GM19043 (cell line): ENCODE measurements at regions not wholly inside any gene's neighbourhood (a gene's known extent, or its start where the extent isn't known, plus 50 kb on each side); places are given as distances from the start of the nearest gene placed in this dataset.

ENCODE experiments used
- ATAC-seq: cut with Tn5 transposase; IDR thresholded peaks from one replicate; pipeline ENCODE4 v1.9.1; 2021; ENCODE audit warnings: low read depth; ENCODE audit not compliant: unreplicated experiment

DNA sequence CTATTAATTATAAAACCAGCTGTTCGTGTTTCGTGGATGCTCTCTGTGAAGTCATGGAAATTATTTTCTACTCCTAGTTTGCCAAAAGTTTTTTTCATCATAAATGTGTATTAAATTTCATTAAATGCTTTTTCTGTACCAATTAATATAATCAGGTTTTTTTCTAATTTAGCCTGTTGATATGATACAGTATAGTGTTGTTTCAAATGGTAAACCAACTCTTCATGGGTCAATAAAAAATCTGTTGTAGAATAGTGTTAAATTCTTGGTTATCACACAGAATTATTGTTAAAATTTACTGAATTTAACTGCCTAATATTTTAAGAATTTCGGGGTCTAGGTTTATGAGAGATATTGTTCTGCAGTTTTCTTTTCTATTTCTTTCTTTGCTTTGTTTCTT, 505.9 kb upstream of the MANEA start:
- ATAC-seq: no peak

DNA sequence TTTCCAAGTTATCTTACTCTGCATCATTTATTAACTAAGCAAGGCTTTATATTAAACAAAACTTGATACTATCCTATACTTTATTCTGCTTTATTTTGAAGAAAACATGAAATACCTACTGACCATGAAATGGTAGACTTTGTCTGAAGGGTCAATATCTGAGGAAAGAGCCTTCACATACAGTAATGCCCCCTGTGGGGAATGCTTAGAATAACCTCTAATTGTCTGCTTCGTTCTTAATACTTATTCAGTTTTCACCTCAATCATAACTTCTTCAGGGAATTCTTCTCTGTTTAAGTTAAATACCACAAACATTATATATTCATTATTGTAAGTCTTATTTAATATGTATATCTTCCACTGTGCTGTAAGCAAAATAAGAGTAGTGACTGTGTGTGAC, 498.9 kb upstream of the MANEA start:
- no peak for ATAC-seq

DNA sequence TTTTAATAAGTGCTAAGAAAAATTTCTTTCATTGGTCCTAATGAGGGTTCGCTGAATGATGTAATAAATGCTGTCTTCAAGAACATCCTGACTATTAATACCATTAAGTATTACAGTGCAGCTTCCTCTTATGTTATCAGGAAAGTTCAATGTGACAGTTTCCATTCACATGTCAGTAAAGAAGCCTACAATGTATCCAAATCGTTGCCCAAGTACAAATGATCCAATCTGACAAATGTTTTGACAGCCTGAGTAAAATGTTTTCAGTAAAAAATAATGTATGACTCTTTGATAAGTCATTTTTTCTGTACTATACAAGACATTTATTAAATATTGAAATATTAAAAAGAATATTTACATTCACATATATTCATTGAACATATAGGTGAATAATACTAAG, 496.1 kb upstream of the MANEA start:
- ATAC-seq: no peak

DNA sequence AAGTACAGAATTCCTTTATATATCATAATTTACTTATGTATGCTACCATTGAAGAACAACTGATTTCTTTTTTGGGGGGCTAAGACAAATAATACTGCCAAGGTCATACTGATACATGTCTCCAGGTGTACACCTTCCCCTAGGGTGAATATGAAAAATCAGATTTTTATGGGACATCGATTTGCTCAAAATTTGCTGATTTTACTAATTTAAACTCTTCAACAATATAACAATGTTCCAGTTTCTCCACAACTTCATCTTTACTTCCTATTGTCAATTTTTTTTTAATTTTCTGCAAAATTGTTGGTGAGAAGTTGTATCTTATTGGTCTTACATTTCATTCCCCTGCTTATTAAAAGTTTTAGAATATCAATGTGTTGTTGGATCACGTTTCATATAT, 495.4 kb upstream of the MANEA start:
- ATAC-seq: no peak

DNA sequence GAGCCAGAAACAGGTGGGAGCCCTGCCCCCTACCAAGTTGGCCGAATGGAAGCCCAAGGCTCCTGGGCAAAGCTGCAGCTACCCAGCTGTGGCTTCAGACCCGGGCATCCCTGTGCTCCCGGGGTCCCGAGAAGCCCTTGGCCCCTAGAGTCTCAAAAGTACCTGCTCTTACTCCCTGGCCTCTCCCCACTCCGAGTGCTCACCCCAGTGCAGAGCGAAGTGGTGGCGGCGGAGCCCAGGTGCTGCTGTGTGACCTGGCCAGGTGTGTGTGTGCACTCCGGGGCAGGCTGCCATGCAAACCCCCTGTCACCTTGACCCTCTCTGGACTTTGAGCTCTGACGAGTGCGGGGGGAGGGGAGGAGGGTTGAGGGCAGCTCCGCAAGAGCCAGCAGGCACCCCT, 493.8 kb upstream of the MANEA start:
- ATAC-seq: no peak

DNA sequence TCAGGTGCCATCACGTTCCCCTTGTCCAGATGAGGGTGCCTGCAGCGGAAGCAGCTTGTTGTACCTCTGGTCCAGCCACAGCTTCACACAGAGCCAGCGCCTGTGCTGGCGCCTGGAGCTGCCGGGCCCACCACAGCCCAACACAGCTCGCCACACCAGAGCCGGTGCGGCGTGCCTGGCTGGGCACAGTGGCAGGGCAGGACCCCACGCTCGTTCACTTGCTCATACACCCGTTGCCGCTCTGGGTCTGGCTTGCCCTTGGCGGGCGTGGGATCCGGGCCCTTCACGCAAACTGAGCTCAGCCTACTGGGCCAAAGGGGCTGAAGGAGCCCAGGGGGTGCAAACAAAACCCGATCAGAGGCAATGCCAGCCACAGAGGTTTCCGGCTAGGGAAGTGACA, 492.5 kb upstream of the MANEA start:
- no peak for ATAC-seq

DNA sequence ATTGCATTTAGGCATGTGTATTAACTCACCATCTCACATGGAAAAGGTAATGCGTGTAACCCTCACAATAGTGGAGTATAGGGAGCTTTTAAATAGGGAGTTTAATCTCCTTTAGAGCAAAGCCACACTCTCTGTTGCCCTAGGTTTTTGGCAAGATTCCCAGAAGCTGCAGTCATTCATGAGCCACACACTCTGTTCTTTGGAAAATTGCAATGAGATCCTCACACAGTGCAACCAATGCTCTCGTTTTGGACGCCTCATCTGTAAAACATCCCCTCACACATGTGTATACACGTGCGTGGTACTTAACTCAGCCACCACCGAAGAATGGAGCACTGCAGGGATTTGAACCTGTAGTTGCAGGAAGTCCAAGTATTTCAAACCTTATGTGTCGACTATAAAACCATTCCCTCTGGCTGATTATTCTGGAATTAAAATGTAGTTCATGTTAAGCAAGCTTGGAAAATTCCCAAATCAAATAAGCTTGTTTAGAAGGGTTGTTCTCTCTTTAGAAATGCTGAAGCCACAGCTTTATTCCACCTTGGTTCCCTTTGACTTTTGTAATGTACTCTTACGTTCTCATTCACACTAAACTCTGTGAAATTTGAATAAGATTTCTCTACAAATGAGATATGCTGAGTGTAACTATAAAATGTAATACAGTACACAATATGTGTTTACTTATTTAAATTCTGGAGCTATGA, 489.8 kb upstream of the MANEA start:
- no peak for ATAC-seq

DNA sequence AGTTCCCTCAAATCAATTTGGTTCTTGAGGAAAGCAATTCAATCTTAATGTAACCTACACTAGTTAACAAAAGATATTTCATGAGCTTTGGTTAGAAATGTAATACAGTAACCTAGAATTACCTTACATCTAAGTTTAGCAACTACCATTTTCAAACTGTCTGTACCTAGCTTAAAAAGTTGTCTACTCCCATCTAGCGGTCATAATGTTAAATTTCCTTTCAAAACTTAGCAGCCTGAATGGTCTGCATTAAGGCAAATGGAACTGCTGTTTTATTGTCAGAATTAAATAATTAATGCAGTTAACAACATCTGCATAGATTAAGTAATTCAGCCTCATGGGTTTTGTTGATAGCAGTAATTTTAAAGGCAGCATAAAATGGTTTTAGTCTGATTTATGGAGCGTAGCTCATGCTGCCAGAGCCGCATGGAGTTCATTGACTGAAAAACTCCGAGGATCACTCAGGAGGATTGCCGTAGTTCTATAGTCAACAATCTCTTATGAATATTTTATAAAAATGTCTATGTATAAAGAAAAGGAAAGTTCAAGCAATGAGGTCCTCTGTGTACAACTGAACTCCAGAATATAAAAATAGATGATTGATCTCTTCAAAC, 485.4 kb upstream of the MANEA start:
- peak; percentile 67 for ATAC-seq

DNA sequence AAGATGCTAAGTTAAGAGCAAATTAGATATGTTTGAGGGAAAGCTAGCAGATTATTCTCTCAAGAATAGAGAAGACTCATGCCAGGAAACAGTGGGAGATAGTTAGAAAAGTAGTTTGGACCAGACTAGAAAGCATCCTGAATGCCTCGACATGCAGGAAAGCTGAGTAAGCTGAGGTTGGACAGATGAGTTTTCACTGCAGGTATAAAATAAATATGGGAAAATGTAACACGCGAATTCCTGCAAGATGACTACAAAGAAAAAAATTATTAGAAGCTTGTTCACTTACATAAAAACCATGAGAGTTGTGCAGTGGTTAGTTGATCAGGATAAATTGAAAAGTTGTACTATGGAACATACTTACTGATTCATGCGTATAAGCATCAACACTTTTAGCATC, 484.2 kb upstream of the MANEA start:
- ATAC-seq: no peak

DNA sequence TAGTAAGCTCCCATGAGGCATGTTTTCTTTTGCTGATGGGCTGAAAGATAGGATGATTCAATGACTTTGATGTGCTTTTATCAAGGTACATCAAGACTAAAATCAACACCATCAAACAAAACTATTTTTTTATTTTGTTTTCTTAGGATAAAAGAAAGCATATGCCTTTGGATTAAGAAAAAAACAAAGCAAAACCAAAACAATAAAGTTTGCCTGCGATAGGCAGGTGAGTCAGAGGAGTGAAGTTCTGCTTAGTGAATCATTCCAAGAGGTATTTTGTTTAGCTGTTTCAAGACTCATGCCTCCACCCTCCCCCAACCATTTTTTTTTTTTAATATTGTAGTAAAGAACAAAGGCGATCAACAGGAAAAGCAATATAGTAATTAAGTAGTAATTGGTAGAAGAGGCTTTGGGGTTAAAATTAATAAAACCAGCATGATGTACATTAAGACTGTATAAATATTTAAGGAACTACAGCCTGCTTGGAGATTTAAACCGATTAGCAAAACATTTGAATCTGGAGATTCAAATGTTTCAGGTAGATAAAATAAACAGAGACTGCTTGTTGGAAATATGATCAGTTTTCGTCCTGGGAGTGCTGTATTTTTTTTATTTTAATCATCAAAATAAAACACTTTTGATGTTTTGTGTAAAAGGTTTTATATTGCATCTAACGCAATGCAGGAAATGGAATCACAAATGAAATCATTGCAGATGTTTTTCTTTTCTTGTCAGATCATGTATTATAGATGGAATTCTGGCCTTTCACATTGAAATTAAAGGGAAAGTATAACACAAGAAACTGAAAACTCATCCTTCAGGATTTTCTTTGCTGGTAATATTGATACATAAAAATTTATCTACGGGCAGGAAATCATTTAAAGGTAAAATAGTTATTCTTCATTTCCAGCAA, 482.3 kb upstream of the MANEA start:
- ATAC-seq: no peak

DNA sequence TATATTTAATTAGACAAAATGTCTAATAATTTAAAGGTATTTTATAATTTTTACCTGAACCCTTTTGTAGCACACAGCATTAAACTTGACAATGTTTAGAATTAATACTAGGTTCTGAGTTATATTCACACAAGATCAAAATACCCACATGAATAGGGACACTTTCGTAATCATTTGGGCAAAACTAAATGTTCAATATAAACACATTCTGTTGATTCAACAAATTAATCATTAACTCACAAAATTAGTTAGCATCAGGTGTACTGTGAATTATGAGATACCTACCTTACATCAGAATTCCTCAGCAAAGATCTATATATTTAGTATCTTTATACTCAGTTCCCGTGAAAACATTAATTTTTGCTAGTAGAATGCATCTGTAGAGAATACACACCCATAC, 481.5 kb upstream of the MANEA start:
- ATAC-seq: no peak

DNA sequence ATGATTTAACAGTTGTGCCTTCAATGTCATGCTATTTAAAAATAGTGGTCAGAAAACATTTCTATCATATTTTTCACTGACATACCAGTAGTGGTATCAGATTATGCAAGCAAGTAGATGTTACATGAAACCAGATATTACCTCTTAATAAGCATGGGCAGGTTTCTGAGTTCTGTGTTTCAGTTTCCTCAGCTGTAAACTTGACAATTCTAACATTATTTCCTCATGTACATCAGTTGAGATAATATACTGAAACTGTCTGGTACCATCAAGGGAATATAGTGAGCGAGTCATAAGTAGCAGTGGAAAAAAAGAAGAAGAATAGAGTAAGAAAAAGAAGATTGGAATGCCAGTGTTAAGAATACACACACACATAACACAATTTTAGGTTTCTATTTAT, 477.9 kb upstream of the MANEA start:
- no peak for ATAC-seq

DNA sequence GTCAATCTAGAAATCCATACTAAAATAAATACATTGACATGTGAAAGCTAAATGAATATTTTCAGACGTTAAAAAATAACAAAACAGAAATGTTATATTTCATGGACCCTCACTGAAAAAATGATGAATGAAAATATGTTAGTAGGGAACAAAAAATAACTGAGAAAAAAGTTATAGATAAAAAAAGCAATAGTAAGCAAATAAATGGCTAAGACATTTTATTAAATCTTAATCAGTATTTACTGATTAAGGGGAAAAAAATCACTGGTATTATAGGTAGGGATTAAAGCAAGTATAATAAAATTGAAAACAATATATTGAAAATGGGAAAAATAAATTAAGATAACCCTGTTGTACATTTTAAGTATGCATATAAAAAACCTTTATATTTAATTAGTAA, 468.1 kb upstream of the MANEA start:
- ATAC-seq: no peak

DNA sequence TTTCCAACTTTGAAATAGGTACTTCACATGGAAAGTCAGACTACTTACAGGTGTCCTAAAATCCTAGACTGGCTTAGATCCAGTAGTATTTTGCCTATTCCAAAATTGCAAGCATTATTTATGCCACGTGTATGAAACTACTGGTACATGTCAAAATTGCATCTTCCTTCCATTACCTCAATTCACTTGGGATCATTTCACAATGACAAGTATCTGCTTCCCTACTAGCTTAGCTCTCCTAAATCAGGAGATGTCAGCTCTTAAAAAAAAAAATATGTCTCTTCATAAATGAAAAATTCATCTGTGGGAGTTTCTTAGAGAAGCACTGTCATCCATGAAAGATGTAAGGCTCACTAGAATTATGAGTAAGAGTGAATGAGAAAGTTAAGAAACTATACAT, 466.6 kb upstream of the MANEA start:
- no peak for ATAC-seq

DNA sequence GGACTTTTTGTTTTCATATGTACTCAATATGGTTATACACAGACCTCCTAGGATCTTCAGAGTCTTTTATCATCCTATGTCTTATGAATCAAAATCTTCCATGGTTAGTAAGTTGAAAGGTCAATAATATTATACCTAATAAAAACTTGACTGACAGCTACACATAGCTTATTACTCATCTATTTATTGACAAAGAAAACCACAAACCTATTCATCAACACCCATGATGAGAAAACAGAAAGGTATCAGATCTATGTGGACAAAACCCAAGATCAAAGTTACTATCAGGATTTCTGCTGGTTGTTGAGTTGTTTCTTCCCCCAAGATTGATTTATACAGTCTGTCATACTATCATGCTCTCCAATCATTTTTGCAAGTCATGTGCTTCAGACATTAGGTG, 460.1 kb upstream of the MANEA start:
- no peak for ATAC-seq

DNA sequence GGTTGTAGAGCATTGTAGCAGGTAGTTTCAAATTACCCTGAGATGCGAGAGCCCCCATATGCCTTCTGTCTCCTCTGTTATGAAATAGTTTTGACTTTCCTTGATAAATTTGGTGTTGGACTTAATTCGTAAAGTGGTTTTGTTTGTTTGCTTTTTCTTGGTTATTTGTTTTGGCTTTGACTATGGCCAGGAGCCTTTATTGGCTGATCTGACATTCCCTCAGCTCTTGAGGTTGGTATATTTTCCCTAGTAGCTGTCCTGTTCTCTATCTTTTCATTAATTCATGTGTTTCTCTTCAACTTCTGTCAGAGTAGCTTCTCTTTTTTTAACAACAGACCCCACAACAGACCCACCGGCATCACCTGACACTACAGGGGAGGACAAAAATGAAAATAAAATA, 457.4 kb upstream of the MANEA start:
- no peak for ATAC-seq

DNA sequence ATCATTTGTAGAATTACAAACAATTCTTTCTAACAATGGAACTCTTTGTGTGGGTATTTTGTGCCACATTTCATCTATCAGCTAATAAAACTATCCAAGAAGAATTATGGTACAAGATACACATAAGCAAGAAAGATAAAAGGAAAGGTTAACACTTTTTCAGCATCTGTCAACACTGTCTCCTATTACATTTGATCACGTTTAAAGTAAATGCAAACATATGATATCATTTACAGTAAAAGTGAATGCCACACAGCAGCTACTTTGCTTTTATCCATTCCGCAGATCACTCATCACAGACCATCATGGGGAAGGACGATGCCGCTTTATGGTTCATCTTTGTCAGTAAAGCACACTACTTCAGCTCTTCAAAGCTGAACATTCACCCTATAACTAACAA, 456.4 kb upstream of the MANEA start:
- ATAC-seq: no peak

DNA sequence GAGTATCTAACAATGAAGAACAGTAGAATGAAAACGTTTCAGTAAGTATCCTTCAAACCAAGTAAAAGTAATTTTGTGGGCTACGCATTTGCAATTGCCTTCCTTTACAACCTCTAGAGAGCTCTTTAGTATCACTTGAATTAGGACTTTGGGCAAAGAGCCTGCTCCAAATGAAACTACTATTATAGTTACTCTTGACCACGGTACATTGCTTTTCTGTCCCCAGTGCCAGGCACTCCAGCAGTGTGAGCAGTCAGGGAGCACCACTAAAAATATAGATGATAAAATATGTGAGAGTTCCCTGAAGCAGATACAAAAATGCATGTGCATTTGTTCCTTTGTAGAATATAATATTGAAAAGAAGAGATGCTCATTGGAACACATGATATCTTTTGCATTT, 450.1 kb upstream of the MANEA start:
- no peak for ATAC-seq

DNA sequence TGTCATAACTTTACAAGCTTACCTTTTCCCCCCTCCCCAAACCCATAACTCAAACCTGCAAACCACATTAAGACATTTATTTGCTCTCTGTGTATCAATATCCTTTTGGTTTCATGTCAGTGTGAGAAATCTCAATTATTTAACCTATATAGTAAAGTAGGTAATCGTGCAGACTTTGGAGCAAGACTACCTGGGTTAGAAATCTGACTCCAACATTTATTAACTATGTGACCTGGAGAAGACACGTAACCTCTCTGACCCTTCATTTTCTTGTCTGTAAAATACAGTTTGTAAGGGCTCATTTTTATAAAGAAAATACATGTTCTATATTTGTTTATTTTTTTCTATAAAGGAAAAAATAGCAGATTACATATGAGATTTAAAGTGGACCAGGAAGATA, 448.9 kb upstream of the MANEA start:
- ATAC-seq: no peak

DNA sequence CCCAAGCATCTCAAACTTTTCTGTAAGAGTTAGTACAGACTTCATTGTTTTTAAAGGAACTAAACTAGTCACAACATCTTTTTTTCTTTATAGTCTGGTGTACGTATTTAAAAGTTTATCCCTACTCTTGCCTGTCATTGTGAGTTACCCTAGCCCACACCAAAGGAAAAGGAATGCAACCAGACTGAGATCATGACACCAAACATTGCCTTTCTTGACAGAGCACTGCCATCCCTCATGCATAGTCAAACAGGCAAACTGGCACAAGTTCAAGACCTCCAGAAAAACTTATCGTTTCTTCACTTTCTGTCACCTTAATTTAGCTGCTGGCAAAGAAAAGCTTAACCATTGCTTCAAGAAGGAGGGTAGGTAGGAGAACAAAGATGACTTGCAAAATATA, 448.4 kb upstream of the MANEA start:
- ATAC-seq: no peak

DNA sequence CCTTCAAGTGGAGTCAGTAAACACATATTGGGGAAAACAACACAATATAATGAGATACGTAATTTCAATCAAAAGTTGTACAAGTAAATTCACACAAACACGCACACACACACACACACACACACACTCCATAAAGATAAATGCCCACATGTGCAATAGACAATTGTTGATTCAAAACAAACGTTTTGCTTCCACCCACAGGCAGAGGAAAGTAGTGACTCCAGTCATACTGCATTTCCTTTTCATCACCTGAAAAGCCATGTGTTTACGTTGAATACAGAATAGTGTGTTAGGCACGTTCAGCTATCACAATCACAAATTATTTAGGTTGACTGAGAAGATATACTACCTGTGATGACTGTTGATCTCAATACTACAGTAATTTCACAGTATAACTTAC, 443.8 kb upstream of the MANEA start:
- no peak for ATAC-seq

DNA sequence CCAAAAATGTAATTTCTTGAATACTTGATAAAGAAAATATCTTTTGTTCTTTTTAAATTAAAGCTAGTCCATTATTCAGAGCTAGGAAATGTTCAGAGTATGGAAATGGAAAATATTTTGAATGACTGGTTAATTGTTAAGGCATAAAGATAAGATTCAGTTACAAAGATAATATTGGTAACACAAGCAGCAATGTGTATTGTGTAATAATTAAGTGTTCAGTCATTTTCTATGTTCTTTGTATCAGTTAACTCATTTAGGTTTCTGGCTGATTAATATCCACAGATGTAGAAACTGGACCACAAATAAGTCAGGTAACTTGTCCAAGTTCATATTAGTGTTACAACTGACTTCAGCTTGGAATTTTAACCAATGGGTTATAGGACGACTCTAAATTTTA, 442.2 kb upstream of the MANEA start:
- ATAC-seq: no peak
